GM18873 (cell line): ENCODE measurements at regions not wholly inside any gene's neighbourhood (a gene's known extent, or its start where the extent isn't known, plus 50 kb on each side); places are given as distances from the start of the nearest gene placed in this dataset.
"Not testable (repeated sequence)": the region's sequence is repeated elsewhere in the genome, so short reads cannot be mapped to it uniquely, and the experiment has no call there.

ENCODE experiments used
- ATAC-seq: cut with Tn5 transposase; IDR thresholded peaks from one replicate; pipeline ENCODE4 v1.9.1; 2021; ENCODE audit warnings: mild to moderate bottlenecking, moderate library complexity, moderate number of reproducible peaks; ENCODE audit not compliant: unreplicated experiment, low FRiP score

DNA sequence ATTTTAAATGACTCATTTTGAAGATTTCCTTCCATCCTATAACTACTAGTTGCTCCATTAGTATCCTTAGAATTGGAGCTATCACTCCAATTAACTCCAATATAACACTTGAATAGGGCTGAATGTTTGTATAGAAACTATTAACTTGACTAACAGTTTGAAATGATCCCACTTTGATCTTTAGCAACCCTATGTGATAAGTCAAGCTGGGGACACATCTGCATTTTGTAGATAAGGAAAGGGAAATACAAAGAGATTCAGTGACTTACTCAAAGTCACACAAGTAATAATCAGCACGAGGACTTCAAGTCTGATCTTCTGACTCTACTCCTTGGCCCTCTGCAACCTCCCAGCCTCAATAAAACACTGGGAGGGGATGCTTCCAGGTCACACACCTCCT, 101.1 kb downstream of the TMEM215 start:
- ATAC-seq = no peak

DNA sequence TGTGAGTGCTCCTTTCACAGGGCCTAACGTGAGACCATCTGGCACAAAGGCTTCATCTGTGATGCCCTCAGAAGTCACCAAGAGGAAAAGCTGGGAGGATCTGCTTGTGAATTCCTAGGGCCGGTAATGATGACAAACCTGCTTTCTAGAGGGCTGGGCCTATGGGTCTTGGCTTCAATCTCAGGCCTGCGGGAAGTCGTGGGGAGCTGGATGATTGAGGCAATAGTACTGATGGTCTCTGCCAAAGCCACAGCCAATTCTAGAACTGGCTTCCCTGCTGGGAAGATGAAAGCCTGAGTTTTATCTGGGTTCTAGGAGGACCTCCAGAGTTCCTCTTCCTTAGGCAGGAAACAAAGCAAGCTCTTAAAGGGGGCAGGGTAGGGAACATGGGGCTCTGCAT, 102.7 kb downstream of the TMEM215 start:
- ATAC-seq = no peak

DNA sequence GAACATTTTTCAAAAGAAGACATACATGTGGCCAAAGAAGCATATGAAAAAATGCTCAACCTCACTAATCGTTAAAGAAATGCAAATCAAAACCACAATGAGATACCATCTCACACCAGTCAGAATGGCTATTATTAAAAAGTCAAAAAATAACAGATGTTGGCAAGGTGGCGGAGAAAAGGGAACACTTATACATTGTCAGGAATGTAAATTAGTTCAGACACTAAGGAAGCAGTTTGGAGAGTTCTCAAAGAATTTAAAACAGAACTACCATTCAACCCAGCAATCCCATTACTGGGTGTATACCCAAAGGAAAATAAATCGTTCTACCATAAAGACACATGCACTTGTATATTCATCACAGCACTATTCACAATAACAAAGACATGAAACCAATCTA, 106.9 kb downstream of the APTX start:
- not testable (repeated sequence) for ATAC-seq

DNA sequence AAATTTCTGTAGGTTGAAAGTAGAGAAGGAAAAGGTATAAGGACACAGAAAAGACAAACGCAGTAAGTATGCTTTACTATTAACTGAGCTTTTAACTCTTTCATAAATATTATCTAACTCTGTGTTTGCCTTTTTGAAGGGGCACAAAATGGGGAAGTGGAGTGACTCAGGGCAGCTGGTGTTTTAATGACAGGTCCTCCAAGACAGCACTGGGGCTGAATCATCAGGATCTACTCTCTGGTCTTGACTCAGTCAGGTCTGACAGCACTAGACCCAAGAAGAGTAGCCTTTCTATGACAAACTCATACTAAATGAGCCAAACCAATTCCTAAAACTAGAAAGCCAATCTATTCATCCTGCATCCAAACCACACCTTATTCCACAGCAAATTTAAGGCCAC, 102.2 kb downstream of the APTX start:
- no peak for ATAC-seq

DNA sequence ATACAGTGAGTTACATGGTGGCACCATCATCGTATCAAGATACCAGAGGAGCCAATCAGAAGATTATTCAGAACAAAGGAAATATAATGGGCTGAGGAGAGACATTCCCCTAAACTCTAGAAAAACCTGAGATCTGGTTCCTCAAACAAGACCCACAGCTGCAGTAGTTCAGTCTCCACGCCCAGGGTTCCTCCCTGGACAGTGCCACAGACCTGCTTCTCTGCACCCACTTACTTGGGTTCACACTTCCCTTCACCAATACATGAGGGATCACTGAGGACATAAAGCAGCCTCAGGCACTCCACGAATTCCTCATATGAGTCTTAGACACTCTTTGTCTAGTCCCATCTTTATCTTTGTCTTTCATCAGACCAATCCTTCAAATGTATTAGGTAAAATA, 101.7 kb downstream of the APTX start:
- ATAC-seq = no peak

DNA sequence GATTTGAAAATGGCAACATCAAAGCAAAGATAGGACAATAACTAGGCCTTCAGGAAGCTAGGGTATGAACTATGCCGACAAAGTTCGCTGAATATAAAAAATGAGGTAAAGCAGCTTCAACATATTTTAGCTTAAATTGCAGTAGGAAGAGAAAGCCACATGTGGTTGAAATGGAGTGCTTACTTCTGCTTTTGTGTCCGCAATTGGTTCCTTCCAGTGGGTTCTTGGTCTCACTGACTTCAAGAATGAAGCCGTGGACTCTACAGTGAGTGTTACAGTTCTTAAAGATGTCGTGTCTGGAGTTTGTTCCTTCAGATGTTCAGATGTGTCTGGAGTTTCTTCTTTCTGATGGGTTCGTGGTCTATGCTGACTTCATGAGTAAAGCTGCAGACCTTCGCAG, 95.2 kb downstream of the APTX start:
- ATAC-seq = peak; percentile 87

DNA sequence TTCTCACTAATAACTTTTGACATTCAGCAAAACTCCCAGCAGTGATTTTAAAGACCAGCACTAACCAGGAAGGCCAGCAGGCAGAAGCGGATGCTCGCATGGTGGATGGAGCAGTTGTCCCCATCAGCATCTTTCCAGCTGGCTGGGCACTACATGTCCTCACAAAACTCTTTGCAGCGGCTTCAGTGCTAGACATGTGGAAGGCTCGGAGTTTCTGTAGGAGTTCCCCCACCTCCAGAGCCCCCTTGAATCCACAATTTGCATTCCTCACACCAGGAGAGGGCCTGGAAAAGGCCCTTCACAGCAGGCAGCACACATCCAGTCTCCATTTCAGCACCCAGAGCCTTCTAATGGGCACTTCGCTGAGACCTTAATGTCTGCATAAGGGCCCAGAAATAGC, 85.6 kb downstream of the APTX start:
- no peak for ATAC-seq

DNA sequence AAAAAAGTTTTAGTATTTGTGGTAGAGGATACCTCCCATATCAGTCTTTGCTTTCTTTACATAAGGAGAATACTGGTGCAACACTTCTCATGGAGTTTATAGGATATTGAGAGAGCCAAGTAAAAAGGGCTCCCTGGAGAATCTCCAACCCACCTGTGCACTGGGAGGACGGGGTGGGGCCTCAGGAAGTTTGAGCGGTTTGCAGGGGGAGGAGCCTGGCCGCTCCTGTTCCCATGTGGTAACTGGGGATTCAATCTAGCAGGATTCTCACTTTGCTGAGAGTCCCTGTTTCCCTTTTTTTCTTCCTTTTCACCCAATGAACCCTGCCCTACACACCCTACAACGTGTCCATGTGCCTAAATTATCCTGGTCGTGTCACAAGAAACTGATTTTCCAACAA, 82.8 kb downstream of the APTX start:
- ATAC-seq = no peak
